Endothelial cell of umbilical vein (primary cell): ENCODE measurements at regions not wholly inside any gene's neighbourhood (a gene's known extent, or its start where the extent isn't known, plus 50 kb on each side); places are given as distances from the start of the nearest gene placed in this dataset.

ENCODE experiments used
- CTCF ChIP-seq, 2 donors: IDR thresholded peaks; 1 replicate in 1 of 2; 2 replicates in 1 of 2; pipeline ENCODE4 v1.5.1; 2011; ENCODE audit warnings: low read length in 2 of 2, mild to moderate bottlenecking in 2 of 2, moderate library complexity in 2 of 2, control low read depth in 1 of 2, inconsistent platforms in 1 of 2, low read depth in 1 of 2; ENCODE audit not compliant: insufficient read depth in 1 of 2; ENCODE audit errors: extremely low read depth in 1 of 2
- EZH2 ChIP-seq: IDR thresholded peaks from 2 replicates; pipeline ENCODE4 v1.6.1; 2012; ENCODE audit warnings: borderline replicate concordance, low read depth, mild to moderate bottlenecking, moderate library complexity, low read length, inconsistent platforms; ENCODE audit not compliant: severe bottlenecking
- GATA2 ChIP-seq: IDR thresholded peaks from 2 replicates; pipeline ENCODE4 v1.7.0; 2011; ENCODE audit warnings: low read depth, mild to moderate bottlenecking, moderate library complexity, mixed read lengths, low read length; ENCODE audit not compliant: insufficient read length, insufficient read depth
- MAX ChIP-seq: IDR thresholded peaks from 2 replicates; pipeline ENCODE4 v1.6.1; 2011; ENCODE audit not compliant: insufficient read depth, insufficient read length
- MYC ChIP-seq: IDR thresholded peaks from one replicate; pipeline ENCODE4 v1.6.1; 2011; ENCODE audit warnings: mild to moderate bottlenecking, low read depth, low read length
- POLR2A ChIP-seq: IDR thresholded peaks from 2 replicates; pipeline ENCODE4 v1.6.1; 2012; ENCODE audit warnings: low read depth, mild to moderate bottlenecking, control low read depth, low read length
- POLR2AphosphoS5 ChIP-seq: IDR thresholded peaks from 2 replicates; pipeline ENCODE4 v1.6.1; 2012; ENCODE audit warnings: low read depth, mild to moderate bottlenecking, control low read depth, low read length, moderate library complexity; ENCODE audit not compliant: insufficient read depth

- TF ChIP-seq POLR2A (no peak), CTCF (IDR thresholded peaks at IDR 0.05; ENCODE audit: extremely low read depth in 1 of 2, insufficient read depth in 1 of 2, low read depth in 1 of 2, low read length in 2 of 2) (no peak), EZH2 (no peak), MYC (no peak), POLR2AphosphoS5 (no peak), GATA2 (no peak), MAX (no peak)
Measured at GRCh38 chr11:111063726-111064517, 181.6 kb upstream of the POU2AF2 start.
